Smooth muscle cell (in vitro differentiated cells): ENCODE measurements at regions not wholly inside any gene's neighbourhood (a gene's known extent, or its start where the extent isn't known, plus 50 kb on each side); places are given as distances from the start of the nearest gene placed in this dataset.

Experiments used
- DNase-seq: peaks from one replicate; lab custom pipeline; 2025; ENCODE audit not compliant: unreplicated experiment; lab: John Stamatoyannopoulos, UW
- H2AFZ ChIP-seq: fragments of 200-600 bp; sonication (generic); 2 replicates; pipeline ENCODE4 v1.6.0; 2016; ENCODE audit warnings: antibody characterized with exemption, low read depth, mild to moderate bottlenecking
- H3F3A ChIP-seq: fragments of 200-600 bp; sonication (generic); 2 replicates; pipeline ENCODE4 v1.6.0; 2017; ENCODE audit warnings: antibody characterized with exemption, low read depth
- H3K27ac ChIP-seq: fragments of 200-600 bp; sonication (generic); 2 replicates; pipeline ENCODE4 v1.5.1; 2016; ENCODE audit warnings: low read depth, mild to moderate bottlenecking
- H3K27me3 ChIP-seq: fragments of 200-600 bp; sonication (generic); 2 replicates; pipeline ENCODE4 v1.6.1; 2016; ENCODE audit warnings: low read depth, mild to moderate bottlenecking
- H3K36me3 ChIP-seq: fragments of 200-600 bp; sonication (generic); 2 replicates; pipeline ENCODE4 v1.5.1; 2016; ENCODE audit warnings: low read depth
- H3K4me1 ChIP-seq: fragments of 200-600 bp; sonication (generic); 2 replicates; pipeline ENCODE4 v1.5.1; 2016; ENCODE audit warnings: low read depth
- H3K4me2 ChIP-seq: fragments of 200-600 bp; sonication (generic); 2 replicates; pipeline ENCODE4 v1.6.0; 2016; ENCODE audit warnings: mild to moderate bottlenecking
- H3K4me3 ChIP-seq: fragments of 200-600 bp; sonication (generic); 2 replicates; pipeline ENCODE4 v1.5.1; 2016; ENCODE audit warnings: mild to moderate bottlenecking
- H3K79me2 ChIP-seq: fragments of 200-600 bp; sonication (generic); 2 replicates; pipeline ENCODE4 v1.6.0; 2016; ENCODE audit warnings: low read depth, mild to moderate bottlenecking
- H3K9ac ChIP-seq: fragments of 200-600 bp; sonication (generic); 2 replicates; pipeline ENCODE4 v1.6.0; 2016; ENCODE audit warnings: low read depth
- H3K9me3 ChIP-seq: fragments of 200-600 bp; sonication (generic); replicated peaks from 2 replicates; pipeline ENCODE4 v1.5.1; 2016; ENCODE audit warnings: low read depth
- H4K20me1 ChIP-seq: fragments of 200-600 bp; sonication (generic); 2 replicates; pipeline ENCODE4 v1.6.0; 2016; ENCODE audit warnings: low read depth
- WGBS: methylation state at CpG from one replicate; pipeline ENCODE4 v1.1.7; 2016; ENCODE audit warnings: low lambda C conversion rate; 5-methylcytosine and 5-hydroxymethylcytosine counted together
- TF ChIP-seq, protein P1 (sequence below): fragments of 200-600 bp; sonication (generic); IDR thresholded peaks from 2 replicates; pipeline ENCODE4 v1.5.1; 2017; ENCODE audit warnings: borderline replicate concordance, mild to moderate bottlenecking, antibody characterized with exemption; ENCODE audit not compliant: insufficient read depth, poor library complexity, severe bottlenecking

DNA sequence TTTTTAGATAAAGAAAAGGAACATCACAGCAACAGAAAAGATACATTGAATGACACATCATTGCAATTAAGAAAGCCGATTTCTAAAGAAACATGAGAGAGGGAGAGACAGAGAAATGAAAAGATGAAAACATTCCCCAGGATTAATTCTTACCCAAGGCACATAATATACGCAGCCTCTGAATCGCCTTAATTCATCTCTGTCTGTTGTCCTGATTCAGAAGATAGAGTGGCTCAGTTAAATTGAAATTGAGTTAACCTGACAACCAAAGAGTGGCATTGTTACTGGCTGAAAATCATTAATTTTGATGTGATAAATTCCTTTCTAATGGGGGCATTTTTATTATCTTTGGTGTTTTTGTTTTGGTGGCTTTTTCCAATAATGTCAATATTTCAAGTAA is 701.9 kb downstream of the EDEM1 start:
- DNase-seq = no peak
- Histone ChIP-seq H3K4me3 (no peak overlapping the region), H3K4me1 (no peaks in the 10 kb centered on the region), H4K20me1 (no peaks in the 10 kb centered on the region), H2AFZ (no peak overlapping the region), H3K9me3 (no peaks in the 10 kb centered on the region), H3K9ac (no peak overlapping the region), H3K79me2 (no peaks in the 10 kb centered on the region), H3F3A (no peaks in the 10 kb centered on the region), H3K27me3 (no peaks in the 10 kb centered on the region), H3K36me3 (no peaks in the 10 kb centered on the region), H3K27ac (no peak overlapping the region), H3K4me2 (no peak overlapping the region)
- TF ChIP-seq, protein P1, sequence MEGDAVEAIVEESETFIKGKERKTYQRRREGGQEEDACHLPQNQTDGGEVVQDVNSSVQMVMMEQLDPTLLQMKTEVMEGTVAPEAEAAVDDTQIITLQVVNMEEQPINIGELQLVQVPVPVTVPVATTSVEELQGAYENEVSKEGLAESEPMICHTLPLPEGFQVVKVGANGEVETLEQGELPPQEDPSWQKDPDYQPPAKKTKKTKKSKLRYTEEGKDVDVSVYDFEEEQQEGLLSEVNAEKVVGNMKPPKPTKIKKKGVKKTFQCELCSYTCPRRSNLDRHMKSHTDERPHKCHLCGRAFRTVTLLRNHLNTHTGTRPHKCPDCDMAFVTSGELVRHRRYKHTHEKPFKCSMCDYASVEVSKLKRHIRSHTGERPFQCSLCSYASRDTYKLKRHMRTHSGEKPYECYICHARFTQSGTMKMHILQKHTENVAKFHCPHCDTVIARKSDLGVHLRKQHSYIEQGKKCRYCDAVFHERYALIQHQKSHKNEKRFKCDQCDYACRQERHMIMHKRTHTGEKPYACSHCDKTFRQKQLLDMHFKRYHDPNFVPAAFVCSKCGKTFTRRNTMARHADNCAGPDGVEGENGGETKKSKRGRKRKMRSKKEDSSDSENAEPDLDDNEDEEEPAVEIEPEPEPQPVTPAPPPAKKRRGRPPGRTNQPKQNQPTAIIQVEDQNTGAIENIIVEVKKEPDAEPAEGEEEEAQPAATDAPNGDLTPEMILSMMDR = no peak
- WGBS = 92% methylated on average over 3 of the region's 3 CpGs

DNA sequence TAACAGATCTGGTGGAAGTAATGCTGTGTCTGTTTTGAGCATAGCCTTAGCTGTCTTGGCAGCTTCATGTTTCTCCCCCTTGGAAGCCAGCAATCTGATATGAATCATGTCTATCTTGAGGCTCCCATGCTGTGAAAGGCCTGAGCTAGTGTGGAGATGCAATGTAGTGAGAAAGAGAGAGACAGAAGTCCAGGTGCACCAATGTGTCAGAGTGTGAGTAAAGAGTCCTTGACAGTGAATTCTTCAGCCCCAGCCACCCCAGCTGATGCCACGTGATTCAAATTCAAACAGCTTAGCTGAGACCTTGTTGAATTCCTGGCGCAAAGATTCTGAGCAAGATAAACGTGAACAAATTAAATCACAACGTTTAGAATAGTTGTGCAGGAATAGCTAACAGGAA is 704.2 kb downstream of the EDEM1 start:
- Histone ChIP-seq H3K27ac (no peak overlapping the region), H3K9me3 (no peaks in the 10 kb centered on the region), H3K36me3 (no peaks in the 10 kb centered on the region), H3K4me3 (no peak overlapping the region), H4K20me1 (no peaks in the 10 kb centered on the region), H2AFZ (no peak overlapping the region), H3K4me2 (no peak overlapping the region), H3K27me3 (no peaks in the 10 kb centered on the region), H3K4me1 (no peaks in the 10 kb centered on the region), H3K9ac (no peak overlapping the region), H3F3A (no peaks in the 10 kb centered on the region), H3K79me2 (no peaks in the 10 kb centered on the region)
- WGBS = 67% methylated on average over 4 of the region's 4 CpGs
- TF ChIP-seq, protein P1 = no peak
- no peak for DNase-seq

DNA sequence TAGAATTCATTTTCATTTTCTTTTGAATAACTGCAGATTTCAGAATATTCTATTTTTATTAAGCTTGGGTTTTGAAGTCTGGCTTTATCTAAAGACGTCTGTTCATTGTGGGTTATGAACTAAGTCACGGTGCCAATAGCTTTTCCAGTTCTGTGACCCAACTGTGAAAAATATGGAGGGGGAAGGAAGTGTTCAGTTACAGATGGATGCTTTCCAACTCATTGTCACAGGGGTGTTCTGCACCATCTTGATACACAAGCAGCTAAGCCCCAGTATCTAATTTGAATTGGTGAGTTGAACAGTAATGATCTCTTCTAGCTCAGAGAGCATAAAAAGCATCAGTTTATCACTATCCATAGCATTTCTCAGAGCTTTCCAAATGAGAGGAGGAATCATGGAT is 710.6 kb downstream of the EDEM1 start:
- Histone ChIP-seq H3K36me3 (no peaks in the 10 kb centered on the region), H3K9me3 (no peaks in the 10 kb centered on the region), H2AFZ (no peak overlapping the region), H3K4me2 (no peak overlapping the region), H3F3A (no peaks in the 10 kb centered on the region), H3K9ac (no peak overlapping the region), H3K79me2 (no peaks in the 10 kb centered on the region), H3K27ac (no peak overlapping the region), H4K20me1 (no peaks in the 10 kb centered on the region), H3K27me3 (no peaks in the 10 kb centered on the region), H3K4me3 (no peak overlapping the region), H3K4me1 (no peaks in the 10 kb centered on the region)
- TF ChIP-seq, protein P1 = no peak
- 89% methylated on average over 2 of the region's 2 CpGs for WGBS
- DNase-seq = no peak

DNA sequence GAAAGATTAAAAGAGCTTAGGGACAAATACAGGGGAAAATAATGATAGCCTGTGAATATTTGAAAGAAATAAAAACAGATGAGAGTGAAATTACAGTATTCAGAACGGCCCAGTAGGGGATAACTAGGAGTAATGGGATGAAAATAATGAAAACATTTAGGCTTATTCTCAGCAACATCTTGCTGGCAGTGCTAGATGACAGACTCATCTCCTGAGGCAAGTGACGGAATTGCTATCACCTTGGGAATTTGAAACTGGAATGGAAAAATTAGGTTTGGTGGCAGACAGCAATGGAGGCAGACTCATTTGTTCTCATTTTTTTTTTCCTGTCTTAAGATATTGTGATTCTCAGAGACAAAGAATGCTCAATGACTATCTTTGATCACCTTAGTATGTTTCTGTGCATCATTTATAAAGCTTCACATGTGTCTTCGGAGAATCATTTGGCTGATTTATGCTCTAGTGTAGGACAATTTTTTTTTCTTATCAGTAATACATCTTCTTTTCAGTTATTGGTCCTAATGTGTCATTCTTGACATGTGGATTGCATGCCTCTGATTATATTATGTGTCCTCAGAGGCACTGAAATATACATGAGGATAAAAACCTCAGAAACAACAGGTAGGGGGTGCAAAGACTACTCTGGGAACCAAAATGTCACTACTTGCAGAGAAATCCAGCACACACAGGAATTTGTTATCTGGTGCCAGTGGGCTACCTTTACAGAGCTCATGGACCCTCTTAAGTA is 711.7 kb downstream of the EDEM1 start:
- Histone ChIP-seq H3K27ac (no peak overlapping the region), H3K9ac (no peak overlapping the region), H3K9me3 (no peaks in the 10 kb centered on the region), H3K79me2 (no peaks in the 10 kb centered on the region), H2AFZ (no peak overlapping the region), H3F3A (no peaks in the 10 kb centered on the region), H4K20me1 (no peaks in the 10 kb centered on the region), H3K4me3 (no peak overlapping the region), H3K27me3 (no peaks in the 10 kb centered on the region), H3K4me2 (no peak overlapping the region), H3K4me1 (no peaks in the 10 kb centered on the region), H3K36me3 (no peaks in the 10 kb centered on the region)
- WGBS = 85% methylated on average over 3 of the region's 3 CpGs
- TF ChIP-seq, protein P1 = no peak
- no peak for DNase-seq
